ENCODE measurements at regions not wholly inside any gene's neighbourhood (a gene's known extent, or its start where the extent isn't known, plus 50 kb on each side); places are given as distances from the start of the nearest gene placed in this dataset.

DNA sequence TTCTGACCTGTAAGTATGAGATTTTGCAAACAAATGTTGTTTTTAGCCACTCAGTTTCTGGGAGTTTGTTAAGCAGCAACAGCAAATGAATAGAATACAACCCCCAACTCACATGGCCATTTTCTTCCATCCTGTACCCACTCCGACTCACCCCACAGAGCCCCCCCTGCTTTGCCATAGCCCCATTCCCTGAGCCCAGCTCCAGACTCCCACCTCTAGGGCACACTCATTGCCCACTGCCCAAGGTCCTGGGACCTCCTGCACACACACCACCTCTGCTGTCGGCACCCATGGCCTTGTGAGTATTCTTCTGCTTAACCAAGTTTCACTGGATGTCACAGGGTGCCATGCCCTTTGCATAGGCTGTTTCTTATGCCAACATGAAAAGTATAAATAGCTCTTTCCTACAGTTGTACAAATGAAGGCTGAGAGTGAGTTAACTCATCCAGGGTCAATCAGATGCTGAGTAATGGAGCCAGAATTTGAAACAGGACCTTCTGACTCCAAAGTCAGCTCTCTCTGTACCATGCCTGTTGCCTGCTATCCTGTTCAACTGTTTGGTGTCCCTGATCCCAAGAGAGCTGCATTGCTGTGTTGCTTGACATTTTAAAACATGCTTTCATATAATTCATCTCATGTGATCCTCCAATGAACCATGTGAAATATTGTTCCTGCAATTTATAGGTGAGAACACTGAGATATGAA lies 367.8 kb upstream of the ZMIZ1 start:
- ATAC-seq (ENCODE audit: low read depth) (no peak), DNase-seq (no peak)
- Mint-ChIP-seq H3K4me1 (peaks cover 4% of the 10 kb centered on the region), H3K4me3 (no peak overlapping the region), H3K27ac (no peak overlapping the region), H3K9me3 (no peaks in the 10 kb centered on the region), H3K36me3 (no peaks in the 10 kb centered on the region), H3K27me3 (peaks cover 16% of the 10 kb centered on the region)
- POLR2A ChIA-PET: no interaction called here

DNA sequence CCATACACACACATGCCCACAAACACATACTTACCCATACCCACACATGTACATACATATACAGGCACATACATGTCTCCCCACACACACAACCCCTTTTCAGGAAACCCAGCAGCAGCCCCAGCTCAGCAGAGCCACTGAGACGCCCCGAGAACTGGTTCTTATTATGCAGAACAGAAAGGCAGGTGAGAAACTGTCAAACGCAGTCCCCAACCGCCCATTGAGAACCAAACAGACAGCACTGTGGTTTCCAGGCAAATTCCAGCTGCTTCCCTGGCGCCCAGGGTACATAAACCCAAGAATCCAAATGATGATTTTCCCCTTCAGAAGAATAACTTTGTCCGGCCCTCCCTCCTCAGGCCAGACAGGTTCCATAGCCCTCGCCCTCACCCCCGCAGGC lies 366.6 kb upstream of the ZMIZ1 start:
- H3K27ac Mint-ChIP-seq: no peak overlapping the region
- H3K36me3 Mint-ChIP-seq: no peaks in the 10 kb centered on the region
- peaks cover 16% of the 10 kb centered on the region for H3K27me3 Mint-ChIP-seq
- no peaks in the 10 kb centered on the region for H3K9me3 Mint-ChIP-seq
- DNase-seq (no peak), ATAC-seq (ENCODE audit: low read depth) (no peak)
- POLR2A ChIA-PET: no interaction called here
- peaks cover 4% of the 10 kb centered on the region for H3K4me1 Mint-ChIP-seq
- H3K4me3 Mint-ChIP-seq: no peak overlapping the region

GRCh38 chr10:78702876-78703275 lies 365.9 kb upstream of the ZMIZ1 start:
- DNase-seq (no peak), ATAC-seq (ENCODE audit: low read depth) (no peak)
- Mint-ChIP-seq H3K9me3 (no peaks in the 10 kb centered on the region), H3K27ac (no peak overlapping the region), H3K36me3 (no peaks in the 10 kb centered on the region), H3K27me3 (peaks cover 16% of the 10 kb centered on the region), H3K4me1 (peaks cover 4% of the 10 kb centered on the region), H3K4me3 (no peak overlapping the region)
- POLR2A ChIA-PET: no interaction called here

GRCh38 chr10:78703593-78703992 lies 365.2 kb upstream of the ZMIZ1 start:
- Mint-ChIP-seq H3K27ac (no peak overlapping the region), H3K4me1 (peaks cover 4% of the 10 kb centered on the region), H3K36me3 (no peaks in the 10 kb centered on the region), H3K4me3 (no peak overlapping the region), H3K27me3 (peaks cover 17% of the 10 kb centered on the region), H3K9me3 (no peaks in the 10 kb centered on the region)
- POLR2A ChIA-PET: no interaction called here
- DNase-seq: no peak
- ATAC-seq (ENCODE audit: low read depth): no peak

- peaks cover 18% of the 10 kb centered on the region for H3K27me3 Mint-ChIP-seq
- ATAC-seq (ENCODE audit: low read depth) (no peak), DNase-seq (no peak)
- H3K4me1 Mint-ChIP-seq: no peaks in the 10 kb centered on the region
- H3K4me3 Mint-ChIP-seq: no peak overlapping the region
- no peak overlapping the region for H3K27ac Mint-ChIP-seq
- H3K9me3 Mint-ChIP-seq: no peaks in the 10 kb centered on the region
- POLR2A ChIA-PET: no interaction called here
- H3K36me3 Mint-ChIP-seq: no peaks in the 10 kb centered on the region
These were observed 362.5 kb upstream of the ZMIZ1 start for GRCh38 chr10:78706256-78706655.

GRCh38 chr10:78706726-78707540 lies 361.8 kb upstream of the ZMIZ1 start:
- Mint-ChIP-seq H3K4me1 (no peaks in the 10 kb centered on the region), H3K36me3 (no peaks in the 10 kb centered on the region), H3K9me3 (no peaks in the 10 kb centered on the region), H3K4me3 (no peak overlapping the region), H3K27ac (no peak overlapping the region), H3K27me3 (peaks cover 20% of the 10 kb centered on the region)
- no peak for DNase-seq
- no peak for ATAC-seq (ENCODE audit: low read depth)
- POLR2A ChIA-PET: no interaction called here

- no peaks in the 10 kb centered on the region for H3K36me3 Mint-ChIP-seq
- no peak overlapping the region for H3K27ac Mint-ChIP-seq
- ATAC-seq (ENCODE audit: low read depth) (no peak), DNase-seq (no peak)
- H3K9me3 Mint-ChIP-seq: no peaks in the 10 kb centered on the region
- H3K27me3 Mint-ChIP-seq: peaks cover 20% of the 10 kb centered on the region
- no peak overlapping the region for H3K4me3 Mint-ChIP-seq
- POLR2A ChIA-PET: no interaction called here
- no peaks in the 10 kb centered on the region for H3K4me1 Mint-ChIP-seq
These were observed 361.0 kb upstream of the ZMIZ1 start for GRCh38 chr10:78707745-78708144.

DNA sequence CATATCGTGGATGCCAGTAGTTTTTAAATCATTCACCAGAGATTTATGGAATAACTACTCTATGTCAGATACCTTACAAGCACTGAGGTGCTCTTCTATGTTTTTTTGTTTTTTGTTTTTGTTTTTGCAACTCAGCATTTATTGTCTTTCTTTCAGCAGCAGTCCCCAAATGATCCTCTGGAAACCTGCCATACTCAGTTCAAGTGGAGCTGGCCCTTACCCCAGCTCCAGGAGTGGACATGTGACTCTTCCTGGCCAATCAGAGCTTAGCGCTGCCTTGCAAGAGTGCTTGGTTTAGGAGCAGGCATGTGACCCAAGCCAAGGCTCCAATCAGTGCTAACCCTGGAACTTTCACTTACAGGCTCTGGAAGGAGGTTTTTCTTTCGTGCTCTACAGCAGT lies 356.6 kb upstream of the ZMIZ1 start:
- Mint-ChIP-seq H3K4me3 (no peak overlapping the region), H3K27me3 (peaks cover 7% of the 10 kb centered on the region), H3K27ac (no peak overlapping the region), H3K9me3 (peaks cover 1% of the 10 kb centered on the region), H3K36me3 (no peaks in the 10 kb centered on the region), H3K4me1 (no peaks in the 10 kb centered on the region)
- POLR2A ChIA-PET: no interaction called here
- no peak for ATAC-seq (ENCODE audit: low read depth)
- no peak for DNase-seq

GRCh38 chr10:78713659-78714058 lies 355.1 kb upstream of the ZMIZ1 start:
- ATAC-seq (ENCODE audit: low read depth) (no peak), DNase-seq (no peak)
- no peaks in the 10 kb centered on the region for H3K4me1 Mint-ChIP-seq
- peaks cover 1% of the 10 kb centered on the region for H3K9me3 Mint-ChIP-seq
- peaks cover 7% of the 10 kb centered on the region for H3K27me3 Mint-ChIP-seq
- POLR2A ChIA-PET: no interaction called here
- no peak overlapping the region for H3K27ac Mint-ChIP-seq
- H3K36me3 Mint-ChIP-seq: no peaks in the 10 kb centered on the region
- H3K4me3 Mint-ChIP-seq: no peak overlapping the region

DNA sequence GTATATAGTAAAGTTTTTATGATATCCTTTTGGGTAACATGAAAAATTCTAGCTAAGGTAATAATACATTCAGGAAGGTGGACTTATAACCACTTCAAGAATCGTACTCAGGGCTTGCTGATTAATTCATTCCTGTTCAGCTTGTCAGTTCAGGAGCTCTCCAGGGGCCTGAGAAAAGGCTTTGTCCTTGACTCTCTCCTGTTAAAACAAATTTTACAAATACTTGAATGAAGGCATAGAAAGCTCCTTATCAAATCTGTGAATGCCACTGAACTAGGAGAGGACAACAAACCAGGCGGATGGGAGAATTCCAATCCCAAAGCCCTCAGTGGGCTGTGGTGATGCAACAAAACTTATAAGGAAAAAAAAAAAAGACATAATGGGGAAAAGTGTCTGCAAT lies 354.5 kb upstream of the ZMIZ1 start:
- Mint-ChIP-seq H3K4me3 (no peak overlapping the region), H3K27me3 (peaks cover 7% of the 10 kb centered on the region), H3K4me1 (no peaks in the 10 kb centered on the region), H3K36me3 (no peaks in the 10 kb centered on the region), H3K9me3 (peaks cover 1% of the 10 kb centered on the region), H3K27ac (no peak overlapping the region)
- POLR2A ChIA-PET: no interaction called here
- ATAC-seq (ENCODE audit: low read depth) (no peak), DNase-seq (no peak)

GRCh38 chr10:78715435-78715834 lies 353.3 kb upstream of the ZMIZ1 start:
- Mint-ChIP-seq H3K27me3 (peaks cover 7% of the 10 kb centered on the region), H3K27ac (no peak overlapping the region), H3K4me3 (no peak overlapping the region), H3K4me1 (no peaks in the 10 kb centered on the region), H3K36me3 (no peaks in the 10 kb centered on the region), H3K9me3 (peaks cover 2% of the 10 kb centered on the region)
- no peak for ATAC-seq (ENCODE audit: low read depth)
- no peak for DNase-seq
- POLR2A ChIA-PET: no interaction called here

DNA sequence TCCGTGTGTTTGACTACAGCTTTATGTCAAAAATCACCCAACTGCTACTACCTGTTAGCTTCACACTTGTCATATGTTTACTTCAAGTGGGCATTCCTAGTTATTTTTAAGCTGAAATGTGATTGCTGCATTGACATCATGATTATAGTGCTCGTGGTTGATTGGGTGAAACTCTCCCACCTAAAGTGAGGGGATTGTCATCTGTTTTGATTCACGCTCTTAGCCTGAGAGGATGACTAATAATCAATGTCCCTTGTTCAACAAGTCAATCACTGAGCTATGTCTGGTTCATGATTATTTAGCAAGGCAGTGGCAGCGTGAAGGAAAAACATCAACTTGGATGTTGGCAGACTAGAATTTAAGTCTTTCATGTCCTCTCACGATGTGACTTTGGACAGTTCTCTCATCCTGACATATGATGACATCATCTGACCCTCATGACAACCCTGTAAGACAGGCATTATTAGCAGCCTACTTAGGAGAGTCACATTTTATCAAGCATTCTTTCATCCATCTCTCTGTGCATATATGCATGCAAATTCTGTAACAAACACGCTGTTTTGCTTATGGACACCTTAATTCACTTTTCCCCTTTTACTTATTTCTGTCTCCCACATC lies 352.6 kb upstream of the ZMIZ1 start:
- Mint-ChIP-seq H3K27ac (no peak overlapping the region), H3K4me1 (no peaks in the 10 kb centered on the region), H3K4me3 (no peak overlapping the region), H3K36me3 (no peaks in the 10 kb centered on the region), H3K27me3 (peaks cover 7% of the 10 kb centered on the region), H3K9me3 (peaks cover 3% of the 10 kb centered on the region)
- POLR2A ChIA-PET: no interaction called here
- DNase-seq (no peak), ATAC-seq (ENCODE audit: low read depth) (no peak)

GRCh38 chr10:78717200-78717599 lies 351.6 kb upstream of the ZMIZ1 start:
- H3K27ac Mint-ChIP-seq: no peak overlapping the region
- H3K36me3 Mint-ChIP-seq: no peaks in the 10 kb centered on the region
- DNase-seq (no peak), ATAC-seq (ENCODE audit: low read depth) (no peak)
- peaks cover 8% of the 10 kb centered on the region for H3K27me3 Mint-ChIP-seq
- peaks cover 3% of the 10 kb centered on the region for H3K9me3 Mint-ChIP-seq
- POLR2A ChIA-PET: no interaction called here
- no peaks in the 10 kb centered on the region for H3K4me1 Mint-ChIP-seq
- no peak overlapping the region for H3K4me3 Mint-ChIP-seq

DNA sequence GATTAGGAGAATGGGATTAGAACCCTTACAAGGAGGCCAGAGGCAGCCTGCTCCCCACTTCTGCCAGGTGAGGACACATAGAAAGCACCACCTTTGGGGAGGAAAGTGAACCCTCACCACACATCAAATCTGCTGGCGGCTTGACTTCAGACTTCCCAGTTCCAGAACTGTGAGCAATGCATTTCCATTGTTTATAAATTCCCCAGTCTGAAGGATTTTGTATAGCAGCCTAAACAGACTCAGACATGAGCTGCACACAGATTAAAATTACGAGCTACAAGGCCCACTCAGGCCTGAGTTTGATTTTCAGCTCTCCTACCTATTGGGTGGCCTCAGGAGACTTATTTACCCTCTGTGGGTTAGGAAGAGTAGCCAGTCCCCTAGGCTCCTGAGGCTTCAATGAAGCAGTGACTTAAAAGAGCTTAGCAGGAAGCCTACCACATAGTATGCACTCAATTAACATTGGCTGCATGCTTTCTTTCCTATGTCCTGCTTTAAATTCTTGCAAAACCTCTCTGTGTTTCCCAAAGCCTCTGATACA lies 350.7 kb upstream of the ZMIZ1 start:
- POLR2A ChIA-PET: no interaction called here
- no peak overlapping the region for H3K27ac Mint-ChIP-seq

More for the DNA sequence above, 350.7 kb upstream of the ZMIZ1 start:
- Mint-ChIP-seq H3K4me3 (no peak overlapping the region), H3K36me3 (no peaks in the 10 kb centered on the region), H3K9me3 (peaks cover 3% of the 10 kb centered on the region), H3K27me3 (peaks cover 9% of the 10 kb centered on the region), H3K4me1 (no peaks in the 10 kb centered on the region)
- DNase-seq (no peak), ATAC-seq (ENCODE audit: low read depth) (no peak)
